ENCODE measurements at regions not wholly inside any gene's neighbourhood (a gene's known extent, or its start where the extent isn't known, plus 50 kb on each side); places are given as distances from the start of the nearest gene placed in this dataset.
"Not testable (repeated sequence)": the region's sequence is repeated elsewhere in the genome, so short reads cannot be mapped to it uniquely, and the experiment has no call there.

DNA sequence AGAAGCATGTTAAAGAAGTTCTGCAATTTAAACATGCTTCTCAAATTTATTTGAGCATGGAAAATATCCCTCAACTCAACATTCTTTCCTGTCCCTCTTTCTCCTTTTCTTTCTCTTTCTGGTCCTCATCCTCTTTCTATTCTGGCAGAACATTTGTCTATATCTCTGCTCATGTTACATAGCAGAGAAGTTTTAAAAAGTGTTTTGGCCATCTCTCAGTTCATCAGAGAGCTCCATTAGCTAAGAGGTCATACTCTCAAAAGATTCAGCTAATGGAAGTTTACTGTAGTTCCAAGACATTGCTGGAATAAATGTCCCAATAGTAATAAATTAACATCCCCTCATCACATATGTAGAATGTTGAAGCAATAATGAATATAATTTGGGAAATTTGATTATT lies 53.5 kb downstream of the XCL2 start:
- H3K4me1 Mint-ChIP-seq (ENCODE audit: low read depth) = peaks cover 14% of the 10 kb centered on the region
- no peaks in the 10 kb centered on the region for H3K36me3 Mint-ChIP-seq (ENCODE audit: low read depth)
- H3K9me3 Mint-ChIP-seq = no peaks in the 10 kb centered on the region
- H3K27ac Mint-ChIP-seq = no peak overlapping the region
- no peak overlapping the region for H3K4me3 Mint-ChIP-seq
- H3K27me3 Mint-ChIP-seq = no peaks in the 10 kb centered on the region
- intact Hi-C loops (cut with micrococcal nuclease) = no loop called here

- Mint-ChIP-seq H3K27me3 (no peaks in the 10 kb centered on the region), H3K4me3 (no peak overlapping the region), H3K27ac (no peak overlapping the region), H3K9me3 (no peaks in the 10 kb centered on the region), H3K4me1 (ENCODE audit: low read depth) (peaks cover 23% of the 10 kb centered on the region), H3K36me3 (ENCODE audit: low read depth) (no peaks in the 10 kb centered on the region)
- intact Hi-C loops (cut with micrococcal nuclease) = no loop called here
Measured at GRCh38 chr1:168488138-168488537, 55.7 kb downstream of the XCL2 start.

- H3K36me3 Mint-ChIP-seq (ENCODE audit: low read depth); H3K4me3 Mint-ChIP-seq; H3K27ac Mint-ChIP-seq; H3K27me3 Mint-ChIP-seq; intact Hi-C loops (cut with micrococcal nuclease); H3K9me3 Mint-ChIP-seq: not testable (repeated sequence)
- peaks cover 26% of the 10 kb centered on the region for H3K4me1 Mint-ChIP-seq (ENCODE audit: low read depth)
Measured at GRCh38 chr1:168486820-168487219, 57.0 kb downstream of the XCL2 start.

DNA sequence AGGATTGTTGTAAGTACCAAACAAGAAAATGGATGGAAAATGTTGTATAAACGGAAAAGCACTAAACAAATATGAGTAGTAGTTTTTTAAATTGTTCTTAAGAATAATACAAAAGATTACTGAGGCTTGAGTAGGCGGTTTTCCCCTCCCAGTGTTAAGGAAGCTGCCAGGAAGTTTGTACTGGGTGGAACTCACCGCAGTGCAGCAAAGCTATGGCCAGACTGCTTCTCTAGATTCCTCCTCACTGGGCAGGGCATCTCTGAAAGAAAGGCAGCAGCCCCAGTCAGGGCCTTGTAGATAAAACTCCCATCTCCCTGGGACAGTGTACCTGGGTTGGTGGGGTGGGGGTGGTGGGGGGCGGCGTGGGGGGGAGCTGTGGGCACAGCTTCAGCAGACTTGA lies 58.7 kb downstream of the XCL2 start:
- H3K27me3 Mint-ChIP-seq = no peaks in the 10 kb centered on the region
- H3K36me3 Mint-ChIP-seq (ENCODE audit: low read depth) = peaks cover 4% of the 10 kb centered on the region
- H3K4me1 Mint-ChIP-seq (ENCODE audit: low read depth) = peaks cover 33% of the 10 kb centered on the region
- intact Hi-C loops (cut with micrococcal nuclease) = no loop called here
- H3K27ac Mint-ChIP-seq = no peak overlapping the region
- H3K9me3 Mint-ChIP-seq = peaks cover 7% of the 10 kb centered on the region
- no peak overlapping the region for H3K4me3 Mint-ChIP-seq

DNA sequence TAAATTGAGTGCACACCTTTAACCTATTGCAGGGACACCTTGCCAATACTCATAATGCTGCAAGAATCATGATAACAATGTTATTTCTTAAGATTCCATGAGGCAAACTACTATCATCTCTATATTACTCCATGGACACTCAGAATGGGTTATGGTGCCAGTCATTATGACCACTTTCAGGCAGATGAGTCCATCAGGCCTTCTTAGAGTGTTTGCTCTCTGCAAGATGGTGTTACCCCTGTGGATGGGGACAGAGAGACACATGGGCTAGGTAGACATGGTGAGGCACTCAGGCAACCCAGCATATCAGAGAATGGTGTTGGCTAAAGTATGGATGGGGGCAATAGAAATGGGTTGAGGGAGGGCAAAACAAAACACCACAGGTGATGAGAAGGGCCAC lies 59.7 kb downstream of the XCL2 start:
- peaks cover 7% of the 10 kb centered on the region for H3K9me3 Mint-ChIP-seq
- H3K27ac Mint-ChIP-seq = peak overlapping the region; percentile 22
- intact Hi-C loops (cut with micrococcal nuclease) = loop anchor here (5.0 kb wide), 1 partner anchor 33 kb away; no protein-coding TSS in a partner anchor
- H3K4me1 Mint-ChIP-seq (ENCODE audit: low read depth) = peaks cover 32% of the 10 kb centered on the region
- peaks cover 4% of the 10 kb centered on the region for H3K36me3 Mint-ChIP-seq (ENCODE audit: low read depth)
- no peak overlapping the region for H3K4me3 Mint-ChIP-seq
- H3K27me3 Mint-ChIP-seq = no peaks in the 10 kb centered on the region

GRCh38 chr1:168483539-168483938 lies 60.3 kb downstream of the XCL2 start:
- Mint-ChIP-seq H3K4me1 (ENCODE audit: low read depth) (peaks cover 32% of the 10 kb centered on the region), H3K27ac (peak overlapping the region; percentile 22), H3K36me3 (ENCODE audit: low read depth) (peaks cover 4% of the 10 kb centered on the region), H3K9me3 (peaks cover 7% of the 10 kb centered on the region), H3K27me3 (no peaks in the 10 kb centered on the region), H3K4me3 (no peak overlapping the region)
- intact Hi-C loops (cut with micrococcal nuclease) = loop anchor here (5.0 kb wide), 1 partner anchor 34 kb away; no protein-coding TSS in a partner anchor

DNA sequence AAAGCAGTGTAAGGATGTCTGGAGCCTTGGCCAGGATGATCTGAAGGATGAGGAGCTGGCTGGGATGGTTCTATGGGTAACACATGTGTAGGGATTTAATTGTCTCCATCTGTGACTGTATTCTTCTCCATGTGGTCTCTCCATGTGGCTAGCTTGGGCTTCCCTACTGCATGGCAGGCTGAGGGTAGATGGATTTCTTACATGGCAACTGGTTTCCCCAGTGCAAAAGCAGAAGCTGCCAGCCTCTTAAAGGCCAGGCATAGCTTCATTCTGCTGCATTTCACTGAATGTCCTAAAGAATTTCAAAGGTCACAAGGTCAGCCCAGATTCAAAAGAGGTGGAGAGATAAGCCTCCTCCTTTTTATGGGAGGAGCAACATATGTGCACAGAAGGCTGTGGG lies 61.7 kb downstream of the XCL2 start:
- Mint-ChIP-seq H3K27ac (no peak overlapping the region), H3K36me3 (ENCODE audit: low read depth) (peaks cover 4% of the 10 kb centered on the region), H3K9me3 (peaks cover 7% of the 10 kb centered on the region), H3K4me3 (no peak overlapping the region), H3K27me3 (no peaks in the 10 kb centered on the region), H3K4me1 (ENCODE audit: low read depth) (peaks cover 38% of the 10 kb centered on the region)
- intact Hi-C loops (cut with micrococcal nuclease) = loop anchor here (5.0 kb wide), 1 partner anchor 35 kb away; no protein-coding TSS in a partner anchor

DNA sequence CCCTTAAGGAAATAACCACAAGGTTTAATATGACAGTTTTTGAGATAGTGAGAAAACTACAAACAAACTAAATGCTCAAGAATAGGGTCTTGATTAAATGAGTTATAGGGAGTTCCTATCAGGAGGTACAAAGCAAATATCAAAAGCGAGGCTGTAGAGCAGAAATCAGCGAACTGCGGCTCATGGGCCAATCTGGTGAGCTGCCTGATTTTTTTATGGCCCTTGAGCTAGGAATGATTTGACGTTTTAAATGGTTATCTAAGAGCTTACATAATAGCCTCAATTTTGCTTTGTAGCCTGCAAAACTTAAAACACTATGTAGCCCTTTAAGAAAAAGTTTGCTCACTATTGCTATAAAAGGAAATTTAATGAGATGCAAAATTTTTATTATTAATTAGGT lies 62.2 kb downstream of the XCL2 start:
- intact Hi-C loops (cut with micrococcal nuclease) = loop anchor here (5.0 kb wide), 1 partner anchor 36 kb away; no protein-coding TSS in a partner anchor
- Mint-ChIP-seq H3K4me3 (no peak overlapping the region), H3K27ac (no peak overlapping the region), H3K36me3 (ENCODE audit: low read depth) (peaks cover 4% of the 10 kb centered on the region), H3K9me3 (peaks cover 7% of the 10 kb centered on the region), H3K27me3 (no peaks in the 10 kb centered on the region), H3K4me1 (ENCODE audit: low read depth) (peaks cover 43% of the 10 kb centered on the region)

GRCh38 chr1:168480997-168481396 lies 62.8 kb downstream of the XCL2 start:
- intact Hi-C loops (cut with micrococcal nuclease) = loop anchor here (5.0 kb wide), 1 partner anchor 36 kb away; no protein-coding TSS in a partner anchor
- H3K4me1 Mint-ChIP-seq (ENCODE audit: low read depth) = peaks cover 49% of the 10 kb centered on the region

GRCh38 chr1:168477792-168478191 lies 66.0 kb downstream of the XCL2 start:
- Mint-ChIP-seq H3K27ac (no peak overlapping the region), H3K36me3 (ENCODE audit: low read depth) (peaks cover 4% of the 10 kb centered on the region), H3K27me3 (no peaks in the 10 kb centered on the region), H3K4me1 (ENCODE audit: low read depth) (peaks cover 30% of the 10 kb centered on the region), H3K4me3 (no peak overlapping the region), H3K9me3 (peaks cover 32% of the 10 kb centered on the region)
- intact Hi-C loops (cut with micrococcal nuclease) = no loop called here

More at GRCh38 chr1:168480997-168481396, 62.8 kb downstream of the XCL2 start:
- no peak overlapping the region for H3K4me3 Mint-ChIP-seq
- peaks cover 4% of the 10 kb centered on the region for H3K36me3 Mint-ChIP-seq (ENCODE audit: low read depth)
- peaks cover 7% of the 10 kb centered on the region for H3K9me3 Mint-ChIP-seq
- no peak overlapping the region for H3K27ac Mint-ChIP-seq
- H3K27me3 Mint-ChIP-seq = no peaks in the 10 kb centered on the region

DNA sequence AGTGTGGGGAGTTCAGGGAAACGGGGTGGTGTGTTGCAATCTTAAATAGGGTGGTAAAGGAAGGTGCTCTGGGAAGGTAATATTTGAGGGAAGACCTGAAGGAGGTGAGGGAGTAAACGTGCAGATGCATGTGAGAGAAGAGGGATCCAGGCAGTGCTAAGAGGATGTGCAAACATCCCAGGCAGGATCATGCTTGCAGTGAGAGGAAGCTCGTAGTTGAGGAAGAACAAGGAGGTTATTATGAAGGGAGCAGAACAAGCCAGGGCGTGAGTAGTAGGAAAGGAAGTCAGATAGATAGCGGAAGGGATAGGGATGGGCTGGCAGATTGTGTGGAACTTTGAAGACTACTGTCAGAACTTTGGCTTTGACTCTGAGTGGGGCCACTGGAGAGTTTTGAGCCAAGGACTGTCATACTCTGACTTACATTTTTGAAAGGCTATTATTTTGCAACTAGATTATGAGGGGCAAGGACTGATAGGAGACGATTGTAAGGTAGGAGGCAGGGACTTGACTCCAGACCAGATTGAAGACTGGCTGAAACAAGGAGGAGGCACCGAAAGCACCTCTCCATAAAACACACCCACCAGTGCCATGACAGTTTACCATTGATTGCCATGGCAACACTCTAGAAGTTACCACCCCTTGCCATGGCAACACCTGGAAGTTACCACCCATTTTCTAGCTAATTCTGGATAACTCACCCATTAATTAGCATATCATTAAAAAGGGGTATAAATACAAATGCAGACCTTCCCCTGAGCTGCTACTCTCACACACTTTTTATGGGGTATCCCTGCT lies 67.0 kb downstream of the XCL2 start:
- H3K9me3 Mint-ChIP-seq = peaks cover 27% of the 10 kb centered on the region
- H3K36me3 Mint-ChIP-seq (ENCODE audit: low read depth) = no peaks in the 10 kb centered on the region
- no peak overlapping the region for H3K4me3 Mint-ChIP-seq

GRCh38 chr1:168474322-168474721 lies 69.5 kb downstream of the XCL2 start:
- Mint-ChIP-seq H3K4me3 (no peak overlapping the region), H3K27ac (no peak overlapping the region), H3K4me1 (ENCODE audit: low read depth) (peaks cover 32% of the 10 kb centered on the region), H3K36me3 (ENCODE audit: low read depth) (no peaks in the 10 kb centered on the region), H3K27me3 (no peaks in the 10 kb centered on the region), H3K9me3 (peaks cover 27% of the 10 kb centered on the region)
- intact Hi-C loops (cut with micrococcal nuclease) = no loop called here

More for the DNA sequence above, 67.0 kb downstream of the XCL2 start:
- Mint-ChIP-seq H3K4me1 (ENCODE audit: low read depth) (peaks cover 30% of the 10 kb centered on the region), H3K27ac (peak overlapping the region; percentile 8), H3K27me3 (no peaks in the 10 kb centered on the region)
- intact Hi-C loops (cut with micrococcal nuclease) = no loop called here

- Mint-ChIP-seq H3K9me3 (peaks cover 27% of the 10 kb centered on the region), H3K27ac (no peak overlapping the region), H3K4me1 (ENCODE audit: low read depth) (peaks cover 33% of the 10 kb centered on the region), H3K27me3 (no peaks in the 10 kb centered on the region), H3K36me3 (ENCODE audit: low read depth) (no peaks in the 10 kb centered on the region), H3K4me3 (no peak overlapping the region)
- intact Hi-C loops (cut with micrococcal nuclease) = no loop called here
Measured at GRCh38 chr1:168473126-168473525, 70.7 kb downstream of the XCL2 start.

- Mint-ChIP-seq H3K9me3 (peaks cover 27% of the 10 kb centered on the region), H3K4me1 (ENCODE audit: low read depth) (peaks cover 27% of the 10 kb centered on the region), H3K27ac (no peak overlapping the region), H3K36me3 (ENCODE audit: low read depth) (no peaks in the 10 kb centered on the region), H3K4me3 (no peak overlapping the region), H3K27me3 (no peaks in the 10 kb centered on the region)
- intact Hi-C loops (cut with micrococcal nuclease) = no loop called here
Measured at GRCh38 chr1:168472223-168472622, 71.6 kb downstream of the XCL2 start.

All from dendritic cell treated with granulocyte-macrophage colony-stimulating factor and Interleukin-4, amounts not matched to agents 40 ng/mL and 50 ng/mL, for 4 days (primary cell).